UCSD-AML1 (cell line): ENCODE measurements at regions not wholly inside any gene's neighbourhood (a gene's known extent, or its start where the extent isn't known, plus 50 kb on each side); places are given as distances from the start of the nearest gene placed in this dataset.
"Not testable (repeated sequence)": the region's sequence is repeated elsewhere in the genome, so short reads cannot be mapped to it uniquely, and the experiment has no call there.

Experiments
- DNase-seq: peaks from one replicate; lab custom pipeline; 2025; ENCODE audit not compliant: unreplicated experiment; lab: John Stamatoyannopoulos, UW

- DNase-seq = no peak
These were observed 53.0 kb upstream of the DAPP1 start for GRCh38 chr4:99763635-99764101.

- DNase-seq = no peak
These were observed 53.9 kb upstream of the DAPP1 start for GRCh38 chr4:99762728-99763127.

GRCh38 chr4:99759988-99760387, 56.6 kb upstream of the DAPP1 start:
- DNase-seq = no peak

- no peak for DNase-seq
These were observed 57.2 kb upstream of the DAPP1 start for GRCh38 chr4:99759346-99759984.

- no peak for DNase-seq
These were observed 61.2 kb upstream of the DAPP1 start for GRCh38 chr4:99755223-99755944.

GRCh38 chr4:99754756-99755155, 61.9 kb upstream of the DAPP1 start:
- DNase-seq = no peak

- DNase-seq = no peak
These were observed 62.7 kb upstream of the DAPP1 start for GRCh38 chr4:99753931-99754330.

- no peak for DNase-seq
These were observed 66.9 kb upstream of the DAPP1 start for GRCh38 chr4:99749445-99750391.

- no peak for DNase-seq
These were observed 70.2 kb upstream of the DAPP1 start for GRCh38 chr4:99746443-99746842.

GRCh38 chr4:99736846-99737245, 79.2 kb upstream of the C4orf54 start:
- no peak for DNase-seq

- no peak for DNase-seq
These were observed 78.2 kb upstream of the C4orf54 start for GRCh38 chr4:99735822-99736221.

GRCh38 chr4:99734583-99735322, 77.1 kb upstream of the C4orf54 start:
- DNase-seq = no peak

- DNase-seq = not testable (repeated sequence)
These were observed 75.8 kb upstream of the C4orf54 start for GRCh38 chr4:99733455-99733854.

GRCh38 chr4:99729186-99729585, 71.6 kb upstream of the C4orf54 start:
- DNase-seq = no peak

- no peak for DNase-seq
These were observed 66.4 kb upstream of the C4orf54 start for GRCh38 chr4:99724067-99724466.

GRCh38 chr4:99723612-99724011, 66.0 kb upstream of the C4orf54 start:
- peak; percentile 52 for DNase-seq

- DNase-seq = no peak
These were observed 65.1 kb upstream of the C4orf54 start for GRCh38 chr4:99722725-99723124.

- DNase-seq = no peak
These were observed 64.4 kb upstream of the C4orf54 start for GRCh38 chr4:99722006-99722405.

GRCh38 chr4:99720206-99720605, 62.6 kb upstream of the C4orf54 start:
- DNase-seq = no peak

GRCh38 chr4:99716996-99717395, 59.4 kb upstream of the C4orf54 start:
- DNase-seq = no peak

GRCh38 chr4:99715286-99715685, 57.7 kb upstream of the C4orf54 start:
- no peak for DNase-seq
